ENCODE measurements at regions not wholly inside any gene's neighbourhood (a gene's known extent, or its start where the extent isn't known, plus 50 kb on each side); places are given as distances from the start of the nearest gene placed in this dataset.

GRCh38 chr11:92008249-92008648 is 216.4 kb upstream of the FAT3 start:
- TF ChIP-seq RAD21 (IDR thresholded peaks at IDR 0.05; ENCODE audit: low read depth), result no peak
- TF ChIP-seq, protein P1, sequence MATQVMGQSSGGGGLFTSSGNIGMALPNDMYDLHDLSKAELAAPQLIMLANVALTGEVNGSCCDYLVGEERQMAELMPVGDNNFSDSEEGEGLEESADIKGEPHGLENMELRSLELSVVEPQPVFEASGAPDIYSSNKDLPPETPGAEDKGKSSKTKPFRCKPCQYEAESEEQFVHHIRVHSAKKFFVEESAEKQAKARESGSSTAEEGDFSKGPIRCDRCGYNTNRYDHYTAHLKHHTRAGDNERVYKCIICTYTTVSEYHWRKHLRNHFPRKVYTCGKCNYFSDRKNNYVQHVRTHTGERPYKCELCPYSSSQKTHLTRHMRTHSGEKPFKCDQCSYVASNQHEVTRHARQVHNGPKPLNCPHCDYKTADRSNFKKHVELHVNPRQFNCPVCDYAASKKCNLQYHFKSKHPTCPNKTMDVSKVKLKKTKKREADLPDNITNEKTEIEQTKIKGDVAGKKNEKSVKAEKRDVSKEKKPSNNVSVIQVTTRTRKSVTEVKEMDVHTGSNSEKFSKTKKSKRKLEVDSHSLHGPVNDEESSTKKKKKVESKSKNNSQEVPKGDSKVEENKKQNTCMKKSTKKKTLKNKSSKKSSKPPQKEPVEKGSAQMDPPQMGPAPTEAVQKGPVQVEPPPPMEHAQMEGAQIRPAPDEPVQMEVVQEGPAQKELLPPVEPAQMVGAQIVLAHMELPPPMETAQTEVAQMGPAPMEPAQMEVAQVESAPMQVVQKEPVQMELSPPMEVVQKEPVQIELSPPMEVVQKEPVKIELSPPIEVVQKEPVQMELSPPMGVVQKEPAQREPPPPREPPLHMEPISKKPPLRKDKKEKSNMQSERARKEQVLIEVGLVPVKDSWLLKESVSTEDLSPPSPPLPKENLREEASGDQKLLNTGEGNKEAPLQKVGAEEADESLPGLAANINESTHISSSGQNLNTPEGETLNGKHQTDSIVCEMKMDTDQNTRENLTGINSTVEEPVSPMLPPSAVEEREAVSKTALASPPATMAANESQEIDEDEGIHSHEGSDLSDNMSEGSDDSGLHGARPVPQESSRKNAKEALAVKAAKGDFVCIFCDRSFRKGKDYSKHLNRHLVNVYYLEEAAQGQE (IDR thresholded peaks at IDR 0.05; ENCODE audit: low read depth), result no peak
- TF ChIP-seq CREB1 (IDR thresholded peaks at IDR 0.05; ENCODE audit: low read depth), result no peak

DNA sequence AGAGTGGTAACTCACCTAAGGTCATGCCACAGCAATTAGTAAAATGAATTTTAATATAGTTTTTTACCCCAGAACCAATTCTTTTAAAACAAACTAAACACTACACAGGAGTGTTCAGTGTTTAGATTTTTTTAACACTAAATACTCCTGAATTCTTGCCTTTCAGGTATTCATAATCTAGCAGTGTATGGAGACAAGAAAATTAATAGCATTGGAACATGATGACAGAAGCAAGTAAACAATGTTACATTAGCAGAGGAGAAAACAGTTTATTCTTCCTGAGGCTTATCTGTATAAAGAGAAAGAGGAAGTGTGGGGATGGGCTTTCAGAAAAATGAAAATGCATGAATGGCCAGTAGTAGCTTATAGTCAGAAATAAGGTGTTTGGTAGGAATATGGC is 222.1 kb upstream of the FAT3 start:
- TF ChIP-seq EGR1 (IDR thresholded peaks at IDR 0.05) (no peak), RAD21 (IDR thresholded peaks at IDR 0.05; ENCODE audit: low read depth) (no peak), CREB1 (IDR thresholded peaks at IDR 0.05; ENCODE audit: low read depth) (no peak), ZBTB7A (IDR thresholded peaks at IDR 0.05; ENCODE audit: low read depth) (no peak), MAX (IDR thresholded peaks at IDR 0.05) (no peak), CEBPB (IDR thresholded peaks at IDR 0.05) (no peak), FOXM1 (IDR thresholded peaks at IDR 0.05; ENCODE audit: borderline replicate concordance, low read depth) (no peak), USF1 (IDR thresholded peaks at IDR 0.05) (no peak), NFIC (IDR thresholded peaks at IDR 0.05) (no peak), TCF12 (IDR thresholded peaks at IDR 0.05; ENCODE audit: low read depth) (no peak), YY1 (IDR thresholded peaks at IDR 0.05; ENCODE audit: low read depth) (no peak), TEAD4 (IDR thresholded peaks at IDR 0.05) (no peak), TAF1 (IDR thresholded peaks at IDR 0.05; ENCODE audit: low read depth) (no peak), EP300 (IDR thresholded peaks at IDR 0.05; ENCODE audit: borderline replicate concordance) (no peak)
- TF ChIP-seq, protein P1 (IDR thresholded peaks at IDR 0.05; ENCODE audit: low read depth), result no peak

GRCh38 chr11:91998481-91998880 is 226.1 kb upstream of the FAT3 start:
- TF ChIP-seq NFIC (IDR thresholded peaks at IDR 0.05) (no peak), MAX (IDR thresholded peaks at IDR 0.05) (no peak), TCF12 (IDR thresholded peaks at IDR 0.05; ENCODE audit: low read depth) (no peak), YY1 (IDR thresholded peaks at IDR 0.05; ENCODE audit: low read depth) (no peak), FOXM1 (IDR thresholded peaks at IDR 0.05; ENCODE audit: borderline replicate concordance, low read depth) (no peak), RAD21 (IDR thresholded peaks at IDR 0.05; ENCODE audit: low read depth) (no peak), USF1 (IDR thresholded peaks at IDR 0.05) (no peak), TEAD4 (IDR thresholded peaks at IDR 0.05) (no peak), TAF1 (IDR thresholded peaks at IDR 0.05; ENCODE audit: low read depth) (no peak), CREB1 (IDR thresholded peaks at IDR 0.05; ENCODE audit: low read depth) (no peak), CEBPB (IDR thresholded peaks at IDR 0.05) (no peak), ZBTB7A (IDR thresholded peaks at IDR 0.05; ENCODE audit: low read depth) (no peak), EP300 (IDR thresholded peaks at IDR 0.05; ENCODE audit: borderline replicate concordance) (no peak), EGR1 (IDR thresholded peaks at IDR 0.05) (no peak)
- TF ChIP-seq, protein P1 (IDR thresholded peaks at IDR 0.05; ENCODE audit: low read depth), result no peak

DNA sequence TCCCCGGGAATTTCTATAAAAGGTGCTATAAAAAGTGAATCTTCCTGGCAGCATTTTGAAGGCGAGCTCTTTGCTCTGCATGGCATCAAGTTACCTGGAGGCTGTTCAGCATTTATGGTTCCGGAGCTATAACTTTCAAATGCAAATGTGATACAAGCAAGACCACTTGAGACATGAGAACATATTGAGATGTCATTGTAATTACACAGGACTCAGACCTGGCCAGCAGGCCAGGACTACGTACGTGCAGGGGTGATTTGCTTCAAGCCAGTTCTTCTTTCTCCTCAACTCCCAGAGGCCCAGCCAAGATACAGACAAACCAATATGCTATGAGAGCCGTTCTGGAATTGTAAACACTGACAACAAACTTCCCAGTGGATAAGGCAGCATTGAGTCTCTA is 227.4 kb upstream of the FAT3 start:
- TF ChIP-seq EGR1 (IDR thresholded peaks at IDR 0.05) (no peak), YY1 (IDR thresholded peaks at IDR 0.05; ENCODE audit: low read depth) (no peak), RAD21 (IDR thresholded peaks at IDR 0.05; ENCODE audit: low read depth) (no peak), EP300 (IDR thresholded peaks at IDR 0.05; ENCODE audit: borderline replicate concordance) (no peak), CREB1 (IDR thresholded peaks at IDR 0.05; ENCODE audit: low read depth) (no peak), MAX (IDR thresholded peaks at IDR 0.05) (no peak), ZBTB7A (IDR thresholded peaks at IDR 0.05; ENCODE audit: low read depth) (no peak), USF1 (IDR thresholded peaks at IDR 0.05) (no peak), TAF1 (IDR thresholded peaks at IDR 0.05; ENCODE audit: low read depth) (no peak), FOXM1 (IDR thresholded peaks at IDR 0.05; ENCODE audit: borderline replicate concordance, low read depth) (no peak), NFIC (IDR thresholded peaks at IDR 0.05) (no peak), TEAD4 (IDR thresholded peaks at IDR 0.05) (no peak), TCF12 (IDR thresholded peaks at IDR 0.05; ENCODE audit: low read depth) (no peak), CEBPB (IDR thresholded peaks at IDR 0.05) (no peak)
- TF ChIP-seq, protein P1 (IDR thresholded peaks at IDR 0.05; ENCODE audit: low read depth), result no peak

Data from Ishikawa (cell line).